ENCODE measurements at regions not wholly inside any gene's neighbourhood (a gene's known extent, or its start where the extent isn't known, plus 50 kb on each side); places are given as distances from the start of the nearest gene placed in this dataset.

- no peaks in the 10 kb centered on the region for H3K9me2 ChIP-seq (replicated peaks; ENCODE audit: insufficient read depth, low read length)
- TF ChIP-seq, protein P1, sequence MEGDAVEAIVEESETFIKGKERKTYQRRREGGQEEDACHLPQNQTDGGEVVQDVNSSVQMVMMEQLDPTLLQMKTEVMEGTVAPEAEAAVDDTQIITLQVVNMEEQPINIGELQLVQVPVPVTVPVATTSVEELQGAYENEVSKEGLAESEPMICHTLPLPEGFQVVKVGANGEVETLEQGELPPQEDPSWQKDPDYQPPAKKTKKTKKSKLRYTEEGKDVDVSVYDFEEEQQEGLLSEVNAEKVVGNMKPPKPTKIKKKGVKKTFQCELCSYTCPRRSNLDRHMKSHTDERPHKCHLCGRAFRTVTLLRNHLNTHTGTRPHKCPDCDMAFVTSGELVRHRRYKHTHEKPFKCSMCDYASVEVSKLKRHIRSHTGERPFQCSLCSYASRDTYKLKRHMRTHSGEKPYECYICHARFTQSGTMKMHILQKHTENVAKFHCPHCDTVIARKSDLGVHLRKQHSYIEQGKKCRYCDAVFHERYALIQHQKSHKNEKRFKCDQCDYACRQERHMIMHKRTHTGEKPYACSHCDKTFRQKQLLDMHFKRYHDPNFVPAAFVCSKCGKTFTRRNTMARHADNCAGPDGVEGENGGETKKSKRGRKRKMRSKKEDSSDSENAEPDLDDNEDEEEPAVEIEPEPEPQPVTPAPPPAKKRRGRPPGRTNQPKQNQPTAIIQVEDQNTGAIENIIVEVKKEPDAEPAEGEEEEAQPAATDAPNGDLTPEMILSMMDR (IDR thresholded peaks at IDR 0.05; ENCODE audit: low read length): no peak
- TF ChIP-seq EZH2 (optimal IDR thresholded peaks at IDR 0.05; ENCODE audit: low read depth, low read length): no peak
- no peak for TF ChIP-seq EZH2phosphoT487 (IDR thresholded peaks at IDR 0.05; ENCODE audit: low read length)
- no peaks in the 10 kb centered on the region for H3K9me3 ChIP-seq (replicated peaks; ENCODE audit: insufficient read depth, low read length)
- H3K27ac ChIP-seq (ENCODE audit: low read length): no peak overlapping the region
- no peak for DNase-seq
- no peaks in the 10 kb centered on the region for H3K27me3 ChIP-seq (replicated peaks; ENCODE audit: insufficient read depth, low read length)
- no peak overlapping the region for H3K9ac ChIP-seq (ENCODE audit: low read length)
- H4K20me1 ChIP-seq (ENCODE audit: insufficient read depth, low read length): no peaks in the 10 kb centered on the region
- no peak overlapping the region for H2AFZ ChIP-seq (ENCODE audit: low read length)
- no peaks in the 10 kb centered on the region for H3K79me2 ChIP-seq (ENCODE audit: low read length)
- no peaks in the 10 kb centered on the region for H3K4me1 ChIP-seq (ENCODE audit: low read length)
- H3K36me3 ChIP-seq (replicated peaks; ENCODE audit: insufficient read depth, low read length): no peaks in the 10 kb centered on the region
- no peaks in the 10 kb centered on the region for H3F3A ChIP-seq (ENCODE audit: insufficient read depth, low read length)
- no peak overlapping the region for H3K4me2 ChIP-seq (ENCODE audit: low read depth, low read length)
- no peak overlapping the region for H3K4me3 ChIP-seq (ENCODE audit: low read length)
Measured at GRCh38 chr4:179605196-179605595, 2163.0 kb upstream of the AGA start.

- H3K4me2 ChIP-seq (ENCODE audit: low read depth, low read length): no peak overlapping the region
- no peak overlapping the region for H3K9ac ChIP-seq (ENCODE audit: low read length)
- no peak overlapping the region for H3K27ac ChIP-seq (ENCODE audit: low read length)
- H3K4me3 ChIP-seq (ENCODE audit: low read length): no peak overlapping the region
- no peaks in the 10 kb centered on the region for H3K79me2 ChIP-seq (ENCODE audit: low read length)
- DNase-seq: no peak
- no peak for TF ChIP-seq EZH2 (optimal IDR thresholded peaks at IDR 0.05; ENCODE audit: low read depth, low read length)
- TF ChIP-seq, protein P1 (IDR thresholded peaks at IDR 0.05; ENCODE audit: low read length): no peak
- no peak for TF ChIP-seq EZH2phosphoT487 (IDR thresholded peaks at IDR 0.05; ENCODE audit: low read length)
- H2AFZ ChIP-seq (ENCODE audit: low read length): no peak overlapping the region
- no peaks in the 10 kb centered on the region for H3K27me3 ChIP-seq (replicated peaks; ENCODE audit: insufficient read depth, low read length)
- H3K4me1 ChIP-seq (ENCODE audit: low read length): no peaks in the 10 kb centered on the region
- no peaks in the 10 kb centered on the region for H3K9me3 ChIP-seq (replicated peaks; ENCODE audit: insufficient read depth, low read length)
- H3F3A ChIP-seq (ENCODE audit: insufficient read depth, low read length): no peaks in the 10 kb centered on the region
- no peaks in the 10 kb centered on the region for H3K36me3 ChIP-seq (replicated peaks; ENCODE audit: insufficient read depth, low read length)
- no peaks in the 10 kb centered on the region for H4K20me1 ChIP-seq (ENCODE audit: insufficient read depth, low read length)
- no peaks in the 10 kb centered on the region for H3K9me2 ChIP-seq (replicated peaks; ENCODE audit: insufficient read depth, low read length)
Measured at GRCh38 chr4:179607003-179607402, 2164.8 kb upstream of the AGA start.

DNA sequence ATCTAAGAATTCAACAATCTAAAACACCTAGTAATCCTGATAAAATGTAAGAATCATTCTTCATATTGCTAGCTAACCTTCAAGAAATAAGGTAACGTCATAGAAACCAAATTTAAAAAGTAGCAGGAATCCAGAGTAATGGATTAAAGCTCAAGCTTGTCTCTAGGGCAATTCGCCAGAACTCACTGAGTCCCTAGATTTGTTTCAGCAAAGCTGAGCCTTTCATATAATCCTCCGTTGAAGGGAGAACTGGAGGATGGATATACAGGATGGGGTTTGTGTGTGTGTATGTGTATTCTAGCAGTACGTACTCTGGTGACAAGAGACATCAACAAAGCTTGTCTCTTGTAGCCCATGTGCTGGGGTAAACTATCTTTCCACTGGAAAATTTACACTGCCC lies 2173.5 kb upstream of the AGA start:
- TF ChIP-seq EZH2 (optimal IDR thresholded peaks at IDR 0.05; ENCODE audit: low read depth, low read length) (no peak), EZH2phosphoT487 (IDR thresholded peaks at IDR 0.05; ENCODE audit: low read length) (no peak)
- TF ChIP-seq, protein P1 (IDR thresholded peaks at IDR 0.05; ENCODE audit: low read length): no peak
- Histone ChIP-seq H3K9ac (ENCODE audit: low read length) (no peak overlapping the region), H3K36me3 (replicated peaks; ENCODE audit: insufficient read depth, low read length) (no peaks in the 10 kb centered on the region), H3K4me3 (ENCODE audit: low read length) (no peak overlapping the region), H3K9me3 (replicated peaks; ENCODE audit: insufficient read depth, low read length) (no peaks in the 10 kb centered on the region), H3K27me3 (replicated peaks; ENCODE audit: insufficient read depth, low read length) (no peaks in the 10 kb centered on the region), H2AFZ (ENCODE audit: low read length) (no peak overlapping the region), H4K20me1 (ENCODE audit: insufficient read depth, low read length) (no peaks in the 10 kb centered on the region), H3K27ac (ENCODE audit: low read length) (no peak overlapping the region), H3K4me1 (ENCODE audit: low read length) (no peaks in the 10 kb centered on the region), H3K4me2 (ENCODE audit: low read depth, low read length) (no peak overlapping the region), H3K79me2 (ENCODE audit: low read length) (no peaks in the 10 kb centered on the region), H3K9me2 (replicated peaks; ENCODE audit: insufficient read depth, low read length) (no peaks in the 10 kb centered on the region), H3F3A (ENCODE audit: insufficient read depth, low read length) (no peaks in the 10 kb centered on the region)
- no peak for DNase-seq

All from MM.1S (cell line).